ENCODE measurements at regions not wholly inside any gene's neighbourhood (a gene's known extent, or its start where the extent isn't known, plus 50 kb on each side); places are given as distances from the start of the nearest gene placed in this dataset.

- FAIRE-seq = no peak
- H4K20me1 ChIP-seq (ENCODE audit: insufficient read depth, low read length) = no peaks in the 10 kb centered on the region
- TF ChIP-seq EZH2 (IDR thresholded peaks at IDR 0.05; ENCODE audit: insufficient read depth, low read length) = no peak
- no peak for TF ChIP-seq CTCF (IDR thresholded peaks at IDR 0.05; ENCODE audit: insufficient read depth, low read depth, low read length)
- no peaks in the 10 kb centered on the region for H3K36me3 Mint-ChIP-seq (ENCODE audit: low read depth, unreplicated experiment)
- no peak overlapping the region for H3K4me3 Mint-ChIP-seq (ENCODE audit: unreplicated experiment)
- H3K9me3 ChIP-seq (ENCODE audit: insufficient read depth, low read depth, low read length) = no peaks in the 10 kb centered on the region
- no peak overlapping the region for H3K27ac Mint-ChIP-seq (ENCODE audit: unreplicated experiment)
- H3K4me2 ChIP-seq (ENCODE audit: low read length) = no peak overlapping the region
- no peaks in the 10 kb centered on the region for H3K9me3 Mint-ChIP-seq (ENCODE audit: unreplicated experiment)
- H3K4me1 Mint-ChIP-seq (ENCODE audit: low read depth, unreplicated experiment) = peaks cover 11% of the 10 kb centered on the region
- H3K27me3 ChIP-seq (ENCODE audit: insufficient read depth, low read length) = peaks cover 3% of the 10 kb centered on the region
- H3K27me3 Mint-ChIP-seq (ENCODE audit: low read depth, unreplicated experiment) = no peaks in the 10 kb centered on the region
- H3K27ac ChIP-seq (ENCODE audit: low read depth, low read length) = no peak overlapping the region
- no peaks in the 10 kb centered on the region for H3K36me3 ChIP-seq (ENCODE audit: insufficient read depth, low read length)
- H3K79me2 ChIP-seq (ENCODE audit: insufficient read depth, low read length) = no peaks in the 10 kb centered on the region
- no peaks in the 10 kb centered on the region for H3K4me1 ChIP-seq (ENCODE audit: insufficient read depth, low read length)
- H3K4me3 ChIP-seq (ENCODE audit: insufficient read depth, low read depth, low read length) = no peak overlapping the region
- no peak overlapping the region for H3K9ac ChIP-seq (ENCODE audit: low read length)
- H2AFZ ChIP-seq (ENCODE audit: low read depth, low read length) = no peak overlapping the region
- no peak for DNase-seq (ENCODE audit: low read depth)
Measured at GRCh38 chr1:207230441-207230840, 91.0 kb upstream of the CD55 start.

- no peak overlapping the region for H2AFZ ChIP-seq (ENCODE audit: low read depth, low read length)
- H3K27ac ChIP-seq (ENCODE audit: low read depth, low read length) = no peak overlapping the region
- Mint-ChIP-seq H3K27ac (ENCODE audit: unreplicated experiment) (no peak overlapping the region), H3K4me3 (ENCODE audit: unreplicated experiment) (no peak overlapping the region), H3K4me1 (ENCODE audit: low read depth, unreplicated experiment) (peaks cover 5% of the 10 kb centered on the region), H3K9me3 (ENCODE audit: unreplicated experiment) (no peaks in the 10 kb centered on the region), H3K27me3 (ENCODE audit: low read depth, unreplicated experiment) (no peaks in the 10 kb centered on the region), H3K36me3 (ENCODE audit: low read depth, unreplicated experiment) (no peaks in the 10 kb centered on the region)
- H3K4me2 ChIP-seq (ENCODE audit: low read length) = no peak overlapping the region
- no peaks in the 10 kb centered on the region for H3K9me3 ChIP-seq (ENCODE audit: insufficient read depth, low read depth, low read length)
- no peak for TF ChIP-seq CTCF (IDR thresholded peaks at IDR 0.05; ENCODE audit: insufficient read depth, low read depth, low read length)
- TF ChIP-seq EZH2 (IDR thresholded peaks at IDR 0.05; ENCODE audit: insufficient read depth, low read length) = no peak
- H3K36me3 ChIP-seq (ENCODE audit: insufficient read depth, low read length) = no peaks in the 10 kb centered on the region
- no peak overlapping the region for H3K4me3 ChIP-seq (ENCODE audit: insufficient read depth, low read depth, low read length)
- H3K9ac ChIP-seq (ENCODE audit: low read length) = no peak overlapping the region
- FAIRE-seq (no peak), DNase-seq (ENCODE audit: low read depth) (no peak)
- H3K79me2 ChIP-seq (ENCODE audit: insufficient read depth, low read length) = no peaks in the 10 kb centered on the region
- no peaks in the 10 kb centered on the region for H3K4me1 ChIP-seq (ENCODE audit: insufficient read depth, low read length)
- peaks cover 3% of the 10 kb centered on the region for H3K27me3 ChIP-seq (ENCODE audit: insufficient read depth, low read length)
- no peaks in the 10 kb centered on the region for H4K20me1 ChIP-seq (ENCODE audit: insufficient read depth, low read length)
Measured at GRCh38 chr1:207234690-207235089, 86.8 kb upstream of the CD55 start.

GRCh38 chr1:207239874-207240273 is 81.6 kb upstream of the CD55 start:
- peaks cover 26% of the 10 kb centered on the region for H3K4me1 Mint-ChIP-seq (ENCODE audit: low read depth, unreplicated experiment)
- DNase-seq (ENCODE audit: low read depth) (no peak), FAIRE-seq (no peak)
- no peaks in the 10 kb centered on the region for H3K36me3 ChIP-seq (ENCODE audit: insufficient read depth, low read length)
- H3K27me3 ChIP-seq (ENCODE audit: insufficient read depth, low read length) = no peaks in the 10 kb centered on the region
- no peak overlapping the region for H3K4me3 ChIP-seq (ENCODE audit: insufficient read depth, low read depth, low read length)
- no peaks in the 10 kb centered on the region for H3K9me3 Mint-ChIP-seq (ENCODE audit: unreplicated experiment)
- no peak overlapping the region for H3K9ac ChIP-seq (ENCODE audit: low read length)
- no peak overlapping the region for H3K27ac ChIP-seq (ENCODE audit: low read depth, low read length)
- H3K4me3 Mint-ChIP-seq (ENCODE audit: unreplicated experiment) = no peak overlapping the region
- H3K4me2 ChIP-seq (ENCODE audit: low read length) = no peak overlapping the region
- TF ChIP-seq EZH2 (IDR thresholded peaks at IDR 0.05; ENCODE audit: insufficient read depth, low read length) (no peak), CTCF (IDR thresholded peaks at IDR 0.05; ENCODE audit: insufficient read depth, low read depth, low read length) (no peak)
- no peaks in the 10 kb centered on the region for H3K9me3 ChIP-seq (ENCODE audit: insufficient read depth, low read depth, low read length)
- no peaks in the 10 kb centered on the region for H3K36me3 Mint-ChIP-seq (ENCODE audit: low read depth, unreplicated experiment)
- H3K27me3 Mint-ChIP-seq (ENCODE audit: low read depth, unreplicated experiment) = no peaks in the 10 kb centered on the region
- H4K20me1 ChIP-seq (ENCODE audit: insufficient read depth, low read length) = no peaks in the 10 kb centered on the region
- H3K79me2 ChIP-seq (ENCODE audit: insufficient read depth, low read length) = no peaks in the 10 kb centered on the region
- peak overlapping the region; percentile 43 for H3K27ac Mint-ChIP-seq (ENCODE audit: unreplicated experiment)
- H2AFZ ChIP-seq (ENCODE audit: low read depth, low read length) = no peak overlapping the region
- H3K4me1 ChIP-seq (ENCODE audit: insufficient read depth, low read length) = peaks cover 6% of the 10 kb centered on the region

Measured in astrocyte (in vitro differentiated cells and primary cell).